ENCODE measurements at regions not wholly inside any gene's neighbourhood (a gene's known extent, or its start where the extent isn't known, plus 50 kb on each side); places are given as distances from the start of the nearest gene placed in this dataset.

DNA sequence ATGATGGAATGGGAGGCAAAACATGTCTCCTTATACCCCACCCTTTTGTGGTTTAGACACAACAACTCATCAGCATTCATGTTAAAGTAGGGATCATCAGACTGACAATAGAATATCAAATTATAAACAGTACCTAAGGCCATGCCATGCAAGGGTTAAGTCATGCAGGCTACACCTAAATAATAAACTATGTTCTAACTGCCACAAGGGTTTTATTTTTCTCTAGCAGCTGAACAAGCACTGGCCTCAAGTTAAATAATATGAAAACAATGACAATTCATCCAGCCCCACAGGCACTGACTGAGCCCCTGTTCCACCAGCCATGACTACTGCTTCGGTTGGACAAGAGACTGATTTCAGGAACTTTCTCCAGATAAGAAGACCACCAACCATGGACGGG, 164.5 kb upstream of the PIRT start:
- Histone ChIP-seq H3K9ac (ENCODE audit: insufficient read depth in 1 of 2, low read length in 2 of 2) (no peak overlapping the region), H3K9me3 (ENCODE audit: control insufficient read depth in 4 of 4, insufficient read depth in 3 of 4, low read length in 3 of 4) (peaks cover 0 to 3% (median 0%) of the 10 kb centered on the region in 4 donors), H3K4me1 (ENCODE audit: control insufficient read depth in 5 of 5, insufficient read depth in 5 of 5, low read length in 5 of 5) (peaks cover 0 to 9% (median 0%) of the 10 kb centered on the region in 5 donors), H3K36me3 (ENCODE audit: control insufficient read depth in 4 of 4, insufficient read depth in 4 of 4, low read length in 4 of 4) (no peaks in the 10 kb centered on the region), H3K27ac (ENCODE audit: low read depth in 1 of 2, low read length in 1 of 2) (no peak overlapping the region), H3K4me3 (no peak overlapping the region), H3K27me3 (ENCODE audit: control insufficient read depth in 3 of 3, insufficient read depth in 3 of 3, low read length in 2 of 3) (no peaks in the 10 kb centered on the region)
- no peak for DNase-seq
- TF ChIP-seq, protein P1, sequence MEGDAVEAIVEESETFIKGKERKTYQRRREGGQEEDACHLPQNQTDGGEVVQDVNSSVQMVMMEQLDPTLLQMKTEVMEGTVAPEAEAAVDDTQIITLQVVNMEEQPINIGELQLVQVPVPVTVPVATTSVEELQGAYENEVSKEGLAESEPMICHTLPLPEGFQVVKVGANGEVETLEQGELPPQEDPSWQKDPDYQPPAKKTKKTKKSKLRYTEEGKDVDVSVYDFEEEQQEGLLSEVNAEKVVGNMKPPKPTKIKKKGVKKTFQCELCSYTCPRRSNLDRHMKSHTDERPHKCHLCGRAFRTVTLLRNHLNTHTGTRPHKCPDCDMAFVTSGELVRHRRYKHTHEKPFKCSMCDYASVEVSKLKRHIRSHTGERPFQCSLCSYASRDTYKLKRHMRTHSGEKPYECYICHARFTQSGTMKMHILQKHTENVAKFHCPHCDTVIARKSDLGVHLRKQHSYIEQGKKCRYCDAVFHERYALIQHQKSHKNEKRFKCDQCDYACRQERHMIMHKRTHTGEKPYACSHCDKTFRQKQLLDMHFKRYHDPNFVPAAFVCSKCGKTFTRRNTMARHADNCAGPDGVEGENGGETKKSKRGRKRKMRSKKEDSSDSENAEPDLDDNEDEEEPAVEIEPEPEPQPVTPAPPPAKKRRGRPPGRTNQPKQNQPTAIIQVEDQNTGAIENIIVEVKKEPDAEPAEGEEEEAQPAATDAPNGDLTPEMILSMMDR (IDR thresholded peaks at IDR 0.05; ENCODE audit: control extremely low read depth, extremely low read depth) = no peak
- no peak for ATAC-seq (ENCODE audit: insufficient read depth, low FRiP score)
- 53 to 56% methylated on average over 2 of the region's 2 CpGs for WGBS, 2 donors

DNA sequence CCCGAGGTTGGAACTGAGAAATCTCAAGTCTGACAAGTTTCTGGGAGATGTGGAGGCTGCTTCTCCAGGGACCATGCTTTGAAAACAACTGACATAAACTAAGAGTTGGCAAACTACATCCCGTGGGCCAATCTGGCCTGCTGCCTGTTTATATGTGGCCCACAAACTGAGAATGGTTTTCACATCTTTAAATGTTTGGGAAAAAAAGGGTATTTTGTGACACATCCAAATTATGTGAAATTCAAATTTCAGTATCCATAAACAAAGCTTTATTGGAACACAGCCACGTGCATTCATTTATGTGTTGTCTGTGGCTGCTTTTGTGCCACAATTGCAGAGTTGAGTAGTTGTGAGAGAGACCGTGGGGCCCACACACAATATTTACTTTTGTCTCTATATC, 163.8 kb upstream of the PIRT start:
- peaks cover 0 to 3% (median 0%) of the 10 kb centered on the region in 4 donors for H3K9me3 ChIP-seq (ENCODE audit: control insufficient read depth in 4 of 4, insufficient read depth in 3 of 4, low read length in 3 of 4)
- no peak for ATAC-seq (ENCODE audit: insufficient read depth, low FRiP score)
- WGBS, 2 donors = 38 to 42% methylated on average over 4 of the region's 4 CpGs

DNA sequence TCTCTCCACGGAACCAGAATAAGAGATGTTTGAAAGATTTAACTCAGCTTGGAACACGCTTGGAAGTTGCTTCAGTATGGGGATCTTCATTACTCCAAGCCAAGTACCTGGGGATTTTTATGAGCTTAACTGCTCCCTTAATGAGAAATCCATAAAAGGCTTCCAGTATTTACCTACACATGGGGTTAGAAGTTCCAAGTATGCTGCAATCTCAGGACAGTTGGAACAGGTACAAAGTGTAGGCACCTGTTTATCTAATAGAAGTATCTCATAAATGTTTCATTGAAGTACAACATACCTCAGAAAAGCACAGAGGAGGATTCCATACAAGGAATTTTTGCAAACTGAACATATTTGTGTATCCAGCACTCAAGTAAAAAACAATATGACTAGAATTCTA, 161.6 kb upstream of the PIRT start:
- Histone ChIP-seq H3K9ac (ENCODE audit: insufficient read depth in 1 of 2, low read length in 2 of 2) (no peak overlapping the region), H3K36me3 (ENCODE audit: control insufficient read depth in 4 of 4, insufficient read depth in 4 of 4, low read length in 4 of 4) (no peaks in the 10 kb centered on the region), H3K27ac (ENCODE audit: low read depth in 1 of 2, low read length in 1 of 2) (no peak overlapping the region), H3K4me3 (no peak overlapping the region), H3K9me3 (ENCODE audit: control insufficient read depth in 4 of 4, insufficient read depth in 3 of 4, low read length in 3 of 4) (no peaks in the 10 kb centered on the region), H3K27me3 (ENCODE audit: control insufficient read depth in 3 of 3, insufficient read depth in 3 of 3, low read length in 2 of 3) (peaks cover 0 to 12% (median 2%) of the 10 kb centered on the region in 3 donors), H3K4me1 (ENCODE audit: control insufficient read depth in 5 of 5, insufficient read depth in 5 of 5, low read length in 5 of 5) (peaks cover 0 to 9% (median 0%) of the 10 kb centered on the region in 5 donors)
- no peak for DNase-seq
- TF ChIP-seq, protein P1 (IDR thresholded peaks at IDR 0.05; ENCODE audit: control extremely low read depth, extremely low read depth) = no peak
- no peak for ATAC-seq (ENCODE audit: insufficient read depth, low FRiP score)
- WGBS, 2 donors = 59 to 79% methylated on average over 2 of the region's 2 CpGs

More for the DNA sequence above, 163.8 kb upstream of the PIRT start:
- Histone ChIP-seq H3K9ac (ENCODE audit: insufficient read depth in 1 of 2, low read length in 2 of 2) (no peak overlapping the region), H3K27me3 (ENCODE audit: control insufficient read depth in 3 of 3, insufficient read depth in 3 of 3, low read length in 2 of 3) (no peaks in the 10 kb centered on the region), H3K4me3 (no peak overlapping the region), H3K27ac (ENCODE audit: low read depth in 1 of 2, low read length in 1 of 2) (no peak overlapping the region), H3K36me3 (ENCODE audit: control insufficient read depth in 4 of 4, insufficient read depth in 4 of 4, low read length in 4 of 4) (no peaks in the 10 kb centered on the region), H3K4me1 (ENCODE audit: control insufficient read depth in 5 of 5, insufficient read depth in 5 of 5, low read length in 5 of 5) (peaks cover 0 to 9% (median 0%) of the 10 kb centered on the region in 5 donors)
- TF ChIP-seq, protein P1 (IDR thresholded peaks at IDR 0.05; ENCODE audit: control extremely low read depth, extremely low read depth) = no peak
- DNase-seq = peak; percentile 15 to 44 (median 24)

- peaks cover 0 to 23% (median 2%) of the 10 kb centered on the region in 3 donors for H3K27me3 ChIP-seq (ENCODE audit: control insufficient read depth in 3 of 3, insufficient read depth in 3 of 3, low read length in 2 of 3)
- no peak for DNase-seq
- WGBS, 2 donors = 60% methylated on average over 7 of the region's 7 CpGs
- TF ChIP-seq, protein P1 (IDR thresholded peaks at IDR 0.05; ENCODE audit: control extremely low read depth, extremely low read depth) = no peak
- H3K9ac ChIP-seq (ENCODE audit: insufficient read depth in 1 of 2, low read length in 2 of 2) = no peak overlapping the region
- no peaks in the 10 kb centered on the region for H3K4me1 ChIP-seq (ENCODE audit: control insufficient read depth in 5 of 5, insufficient read depth in 5 of 5, low read length in 5 of 5)
- no peak for ATAC-seq (ENCODE audit: insufficient read depth, low FRiP score)
- no peaks in the 10 kb centered on the region for H3K36me3 ChIP-seq (ENCODE audit: control insufficient read depth in 4 of 4, insufficient read depth in 4 of 4, low read length in 4 of 4)
- H3K4me3 ChIP-seq = no peak overlapping the region
- H3K9me3 ChIP-seq (ENCODE audit: control insufficient read depth in 4 of 4, insufficient read depth in 3 of 4, low read length in 3 of 4) = no peaks in the 10 kb centered on the region
- H3K27ac ChIP-seq (ENCODE audit: low read depth in 1 of 2, low read length in 1 of 2) = no peak overlapping the region
Measured at GRCh38 chr17:10993126-10993525, 155.2 kb upstream of the PIRT start.

Measured in lung (tissue), 11 donors.